Astrocyte of the cerebellum (primary cell): ENCODE measurements at regions not wholly inside any gene's neighbourhood (a gene's known extent, or its start where the extent isn't known, plus 50 kb on each side); places are given as distances from the start of the nearest gene placed in this dataset.

Experiments used
- DNase-seq: peaks from one replicate; pipeline ENCODE4 v3.0.0-alpha.2; 2011; ENCODE audit warnings: low read depth
- H3K4me3 ChIP-seq: 2 replicates; pipeline ENCODE4 v1.5.1; 2011; ENCODE audit warnings: mild to moderate bottlenecking, low read depth, low read length, moderate library complexity
- CTCF ChIP-seq: IDR thresholded peaks from 2 replicates; pipeline ENCODE4 v1.5.1; 2012; ENCODE audit warnings: low read length, low read depth, moderate library complexity, mild to moderate bottlenecking; ENCODE audit errors: missing control alignments
- in situ Hi-C: cut with HindIII; loops from 2 replicates; pipeline ENCODE4 v1.10.0; 2017; ENCODE audit warnings: low sequenced_read_pairs

DNA sequence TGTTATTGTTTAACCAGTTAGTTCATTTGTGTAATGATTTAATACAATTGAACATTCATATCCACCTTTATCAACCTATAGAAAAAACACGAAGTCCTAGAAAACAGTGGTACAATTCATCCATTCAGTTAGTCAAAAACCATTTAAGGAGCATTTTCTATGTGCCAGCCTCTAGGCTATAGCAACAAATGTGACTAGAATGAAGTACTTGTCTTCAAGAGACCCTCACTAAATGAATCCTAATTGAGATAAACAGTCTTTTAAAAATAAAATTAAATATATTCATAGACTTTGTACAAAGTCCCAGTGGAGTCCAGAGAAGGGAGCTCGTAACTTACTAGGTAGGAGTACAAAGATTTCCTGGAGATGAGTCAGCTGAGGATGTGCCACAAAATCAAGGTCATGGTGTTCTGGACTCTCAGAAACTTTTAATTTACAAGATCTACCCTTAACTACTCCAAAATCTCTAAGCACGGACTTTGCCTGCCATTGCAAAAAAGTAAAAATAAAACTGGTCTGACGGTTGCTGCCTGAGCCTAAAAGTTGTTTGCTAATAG, 430.7 kb upstream of the DCN start:
- H3K4me3 ChIP-seq: no peak overlapping the region
- no peak for DNase-seq
- in situ Hi-C loops: no loop called here
- no peak for TF ChIP-seq CTCF

- TF ChIP-seq CTCF: no peak
- no peak for DNase-seq
- no peak overlapping the region for H3K4me3 ChIP-seq
- in situ Hi-C loops: no loop called here
These were observed 427.9 kb upstream of the DCN start for GRCh38 chr12:91610561-91610960.

DNA sequence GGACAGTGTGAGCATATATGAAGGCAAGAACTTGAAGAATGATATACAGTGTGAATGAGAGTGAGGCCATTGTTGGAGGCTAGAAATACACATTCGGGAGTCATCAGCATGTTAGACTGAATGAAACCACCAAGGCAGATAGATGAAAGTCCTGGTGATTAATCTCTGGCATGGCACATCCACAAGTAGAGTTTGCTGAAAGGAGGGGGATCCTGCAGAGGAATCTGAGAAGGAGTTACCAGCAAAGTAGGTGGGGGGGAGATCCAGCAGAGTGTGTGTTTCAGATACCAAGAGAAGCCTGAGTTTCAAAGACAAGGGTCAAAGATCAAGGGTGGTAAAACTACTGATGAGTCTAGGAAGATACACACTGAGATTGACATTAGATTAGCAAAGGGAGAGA, 426.7 kb upstream of the DCN start:
- DNase-seq: no peak
- no peak overlapping the region for H3K4me3 ChIP-seq
- no peak for TF ChIP-seq CTCF
- in situ Hi-C loops: no loop called here

GRCh38 chr12:91608542-91608941, 425.9 kb upstream of the DCN start:
- no peak for DNase-seq
- TF ChIP-seq CTCF: no peak
- H3K4me3 ChIP-seq: no peak overlapping the region
- in situ Hi-C loops: no loop called here

DNA sequence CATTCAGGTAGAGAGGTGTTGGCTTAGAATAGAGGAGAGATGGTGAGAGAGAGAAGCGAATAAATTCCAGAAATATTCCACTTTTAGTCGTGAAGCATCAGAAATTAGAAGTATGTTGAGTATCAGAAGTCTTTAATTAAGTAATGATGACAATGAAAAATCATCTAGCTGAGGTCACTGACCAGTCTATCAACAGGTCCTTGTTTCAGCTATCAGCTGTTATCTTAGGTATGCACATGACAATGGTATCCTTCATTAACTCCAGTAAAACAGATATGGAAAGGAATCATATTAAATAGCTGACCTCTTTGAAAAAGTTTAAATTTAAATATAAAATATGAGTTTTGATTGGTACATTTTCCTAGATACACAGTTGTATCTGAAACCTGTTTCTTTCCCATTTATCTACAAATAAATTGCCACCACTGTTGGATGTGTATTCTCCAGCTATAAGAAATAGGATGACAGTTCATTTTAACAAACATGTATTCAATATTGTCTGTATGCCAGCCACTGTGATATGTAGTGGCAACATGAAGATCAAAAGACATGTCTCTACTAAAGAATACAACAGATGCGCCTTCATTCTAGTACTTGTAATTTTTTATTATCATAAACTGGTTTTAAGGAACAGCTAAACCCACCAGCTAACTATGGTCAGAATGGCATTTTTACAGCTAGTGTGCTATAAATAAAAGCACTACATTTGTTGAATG, 424.2 kb upstream of the DCN start:
- TF ChIP-seq CTCF: no peak
- no peak overlapping the region for H3K4me3 ChIP-seq
- in situ Hi-C loops: no loop called here
- DNase-seq: no peak

- H3K4me3 ChIP-seq: no peak overlapping the region
- peak; percentile 2 for DNase-seq
- no peak for TF ChIP-seq CTCF
- in situ Hi-C loops: no loop called here
These were observed 422.3 kb upstream of the DCN start for GRCh38 chr12:91604897-91605296.

DNA sequence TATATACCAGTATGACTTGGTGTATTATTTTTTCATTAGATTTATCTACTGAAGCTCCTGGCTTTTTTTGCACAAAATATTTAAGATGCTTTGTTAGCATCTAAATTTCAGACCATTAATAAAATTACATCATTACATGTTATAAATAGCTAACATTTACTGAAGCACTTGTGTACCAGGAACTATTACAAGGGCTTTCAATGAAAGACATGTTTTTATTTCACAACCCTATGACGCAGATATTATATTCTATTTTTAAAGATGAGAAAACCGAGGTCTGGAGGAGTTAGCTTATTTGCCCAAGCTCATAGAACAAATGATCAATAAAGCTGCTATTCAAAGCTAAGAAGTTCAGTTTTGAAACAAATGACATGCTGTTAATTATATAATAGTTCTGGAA, 420.4 kb upstream of the DCN start:
- DNase-seq: no peak
- no peak overlapping the region for H3K4me3 ChIP-seq
- TF ChIP-seq CTCF: no peak
- in situ Hi-C loops: no loop called here
